Vagina (tissue), 2 donors: ENCODE measurements at regions not wholly inside any gene's neighbourhood (a gene's known extent, or its start where the extent isn't known, plus 50 kb on each side); places are given as distances from the start of the nearest gene placed in this dataset.

Experiments used
- POLR2A ChIP-seq, 2 donors: fragments of 450-650 bp; IDR thresholded peaks; one replicate each; pipeline ENCODE4 v1.6.1; 2017; ENCODE audit warnings: antibody characterized with exemption in 2 of 2, mild to moderate bottlenecking in 2 of 2, moderate library complexity in 2 of 2
- TF ChIP-seq, protein P1 (sequence below), 3 experiments: fragments of 450-650 bp in 2 of 3; fragments of 200-600 bp in 1 of 3; sonication (generic) in 1 of 3; IDR thresholded peaks; one replicate each; pipeline ENCODE4 v1.5.1; 2017 to 2019; ENCODE audit warnings: antibody characterized with exemption in 3 of 3, mild to moderate bottlenecking in 2 of 3, moderate library complexity in 2 of 3

DNA sequence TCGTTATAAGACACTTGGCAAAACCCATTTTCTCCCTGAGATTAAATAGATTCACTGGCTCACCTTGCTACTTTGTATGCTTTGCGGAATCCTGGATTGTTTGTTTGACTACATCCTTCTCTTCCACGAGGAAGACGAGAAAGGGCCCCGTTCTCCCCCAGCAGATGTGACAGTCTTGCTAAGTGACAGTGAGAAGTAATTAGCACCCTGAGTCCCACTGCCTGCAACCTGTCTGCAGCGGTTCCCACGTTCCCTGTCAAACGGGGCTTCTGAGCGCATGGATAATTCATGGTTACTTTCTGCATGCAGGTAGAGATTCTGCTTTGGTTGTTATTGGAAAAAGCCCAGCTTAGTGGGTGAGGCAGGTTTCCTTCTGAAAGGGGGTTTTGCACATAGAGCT is 163.7 kb downstream of the CDH26 start:
- TF ChIP-seq, protein P1, sequence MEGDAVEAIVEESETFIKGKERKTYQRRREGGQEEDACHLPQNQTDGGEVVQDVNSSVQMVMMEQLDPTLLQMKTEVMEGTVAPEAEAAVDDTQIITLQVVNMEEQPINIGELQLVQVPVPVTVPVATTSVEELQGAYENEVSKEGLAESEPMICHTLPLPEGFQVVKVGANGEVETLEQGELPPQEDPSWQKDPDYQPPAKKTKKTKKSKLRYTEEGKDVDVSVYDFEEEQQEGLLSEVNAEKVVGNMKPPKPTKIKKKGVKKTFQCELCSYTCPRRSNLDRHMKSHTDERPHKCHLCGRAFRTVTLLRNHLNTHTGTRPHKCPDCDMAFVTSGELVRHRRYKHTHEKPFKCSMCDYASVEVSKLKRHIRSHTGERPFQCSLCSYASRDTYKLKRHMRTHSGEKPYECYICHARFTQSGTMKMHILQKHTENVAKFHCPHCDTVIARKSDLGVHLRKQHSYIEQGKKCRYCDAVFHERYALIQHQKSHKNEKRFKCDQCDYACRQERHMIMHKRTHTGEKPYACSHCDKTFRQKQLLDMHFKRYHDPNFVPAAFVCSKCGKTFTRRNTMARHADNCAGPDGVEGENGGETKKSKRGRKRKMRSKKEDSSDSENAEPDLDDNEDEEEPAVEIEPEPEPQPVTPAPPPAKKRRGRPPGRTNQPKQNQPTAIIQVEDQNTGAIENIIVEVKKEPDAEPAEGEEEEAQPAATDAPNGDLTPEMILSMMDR (IDR thresholded peaks at IDR 0.05): no peak
- no peak for TF ChIP-seq POLR2A (IDR thresholded peaks at IDR 0.05)
